ENCODE measurements at regions not wholly inside any gene's neighbourhood (a gene's known extent, or its start where the extent isn't known, plus 50 kb on each side); places are given as distances from the start of the nearest gene placed in this dataset.
"Not testable (repeated sequence)": the region's sequence is repeated elsewhere in the genome, so short reads cannot be mapped to it uniquely, and the experiment has no call there.

DNA sequence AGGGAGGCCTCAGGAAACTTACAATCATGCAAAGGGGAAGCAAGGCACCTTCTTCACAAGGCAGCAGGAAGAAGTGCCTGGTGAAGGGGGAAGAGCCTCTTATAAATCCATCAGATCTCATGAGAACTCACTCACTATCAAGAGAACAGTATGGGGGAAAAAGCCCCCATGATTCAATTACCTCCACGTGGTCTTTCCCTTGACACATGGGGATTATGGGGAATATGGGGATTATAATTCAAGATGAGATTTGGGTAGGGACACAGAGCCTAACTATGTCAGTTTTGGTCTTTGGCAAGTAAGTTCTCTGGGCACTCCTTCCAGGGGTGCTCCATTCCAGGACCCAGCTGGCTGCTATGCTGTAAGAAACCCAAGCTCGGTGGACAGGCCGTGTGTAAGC, 275.3 kb upstream of the TUT7 start:
- intact Hi-C loops (cut with micrococcal nuclease) = no loop called here

DNA sequence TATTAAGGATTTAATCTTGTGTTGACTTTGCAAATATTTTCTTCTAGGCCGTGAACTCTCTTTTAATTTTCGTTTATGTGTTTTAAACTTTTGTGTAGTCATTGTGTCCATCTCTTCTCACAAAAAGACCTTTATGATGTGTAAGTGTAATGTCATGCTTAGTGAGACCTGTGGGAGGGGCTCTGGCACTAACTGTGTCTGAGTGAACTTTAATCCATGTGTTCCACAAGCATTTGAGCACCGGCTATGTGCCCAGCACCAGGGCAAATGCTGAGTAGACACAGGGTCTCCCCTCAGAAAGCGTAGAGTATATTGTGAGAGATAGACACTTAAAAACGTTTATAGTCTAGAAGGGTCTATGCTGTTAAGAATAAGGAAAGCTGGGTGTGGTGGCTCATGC, 272.6 kb upstream of the TUT7 start:
- intact Hi-C loops (cut with micrococcal nuclease) = no loop called here

DNA sequence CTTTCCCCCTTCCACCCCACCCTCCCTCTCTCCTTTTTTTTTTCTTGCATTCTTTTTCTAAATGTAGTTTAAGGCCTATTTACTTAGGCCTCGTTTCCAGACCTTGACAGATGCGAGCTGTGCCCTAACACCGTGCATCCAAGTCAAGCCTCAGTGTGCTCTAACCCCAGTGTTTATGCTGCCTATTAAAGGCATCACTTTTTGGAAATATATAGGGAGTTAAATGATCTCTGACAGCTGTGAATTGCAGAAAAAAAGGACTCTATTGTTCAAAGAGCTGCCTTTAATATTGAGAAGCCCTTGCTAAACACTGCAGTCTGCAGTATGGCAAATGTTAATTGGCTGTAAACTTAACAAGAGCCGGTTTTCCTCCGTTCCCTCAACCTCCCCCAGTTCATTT, 270.4 kb upstream of the TUT7 start:
- intact Hi-C loops (cut with micrococcal nuclease) = no loop called here

DNA sequence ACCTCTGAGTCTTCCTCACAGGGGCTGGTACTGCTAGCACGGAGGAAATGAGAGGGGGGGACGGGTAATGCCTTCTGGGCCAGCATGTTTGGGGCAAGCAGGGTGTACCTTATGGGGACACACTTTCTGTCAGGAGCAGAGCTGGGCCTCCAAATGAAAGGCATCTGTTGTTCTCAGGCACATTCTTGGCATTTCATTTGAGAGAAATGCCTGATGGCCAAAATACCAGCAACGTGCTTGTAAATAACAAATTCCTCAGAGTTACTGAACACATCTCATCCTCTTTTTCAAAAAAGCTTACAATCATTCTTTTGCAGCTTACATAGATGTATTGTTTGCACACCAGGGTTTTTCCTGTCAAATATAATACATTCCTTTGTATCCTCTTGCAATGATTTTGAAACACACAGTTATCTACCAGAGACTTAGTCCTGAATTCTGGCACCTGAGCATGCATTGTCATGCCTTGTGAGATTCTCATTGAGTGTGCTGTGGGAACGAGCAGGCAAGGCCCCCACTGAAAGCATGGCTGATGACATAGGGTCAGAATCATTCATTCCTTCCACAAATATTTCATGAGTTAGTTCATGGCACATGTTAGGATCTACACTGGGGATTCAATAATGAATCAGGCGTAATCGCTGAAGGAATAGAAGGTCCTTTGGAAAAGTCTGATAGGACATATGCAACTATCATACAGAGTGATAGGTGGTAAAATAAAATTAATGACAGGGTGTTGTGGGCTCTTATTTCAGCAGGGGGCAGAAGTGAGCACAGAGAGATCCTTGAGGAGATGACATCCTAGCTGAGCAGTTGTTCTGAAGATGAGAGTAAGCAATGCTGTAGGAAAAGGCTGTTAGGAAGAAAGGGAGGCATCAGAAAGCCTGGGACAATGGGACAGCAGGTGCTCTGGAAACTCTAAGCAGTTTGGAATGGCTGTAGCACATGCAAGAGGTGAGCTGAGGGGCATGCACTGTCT, 260.9 kb upstream of the TUT7 start:
- intact Hi-C loops (cut with micrococcal nuclease) = loop anchor here (5.0 kb wide), 1 partner anchor 707 kb away; no protein-coding TSS in a partner anchor

DNA sequence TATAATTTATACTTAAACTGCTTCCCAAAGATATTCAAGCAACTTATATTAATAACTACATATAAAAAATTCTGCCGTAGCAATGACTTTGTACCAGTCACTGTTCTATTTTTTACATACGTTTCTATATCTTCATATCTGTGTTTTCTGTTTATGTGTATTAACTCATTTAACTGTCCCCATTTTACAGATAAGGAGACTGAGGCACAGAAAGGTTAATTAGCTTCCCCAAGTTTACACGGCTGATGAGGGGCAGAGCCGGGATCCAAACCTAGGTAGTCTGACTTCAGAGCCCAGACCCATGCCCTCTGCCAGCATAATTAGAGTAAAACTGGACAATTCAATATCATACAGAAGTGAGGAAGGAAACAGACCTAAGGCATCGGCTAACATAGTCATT, 259.7 kb upstream of the TUT7 start:
- intact Hi-C loops (cut with micrococcal nuclease) = no loop called here

DNA sequence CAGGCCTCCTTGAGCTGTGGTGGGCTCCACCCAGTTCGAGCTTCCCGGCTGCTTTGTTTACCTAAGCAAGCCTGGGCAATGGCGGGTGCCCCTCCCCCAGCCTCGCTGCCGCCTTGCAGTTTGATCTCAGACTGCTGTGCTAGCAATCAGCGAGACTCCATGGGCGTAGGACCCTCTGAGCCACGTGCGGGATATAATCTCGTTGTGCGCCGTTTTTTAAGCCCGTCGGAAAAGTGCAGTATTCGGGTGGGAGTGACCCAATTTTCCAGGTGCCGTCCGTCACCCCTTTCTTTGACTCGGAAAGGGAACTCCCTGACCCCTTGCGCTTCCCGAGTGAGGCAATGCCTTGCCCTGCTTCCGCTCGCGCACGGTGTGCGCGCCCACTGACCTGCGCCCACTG, 257.3 kb upstream of the TUT7 start:
- intact Hi-C loops (cut with micrococcal nuclease) = not testable (repeated sequence)

DNA sequence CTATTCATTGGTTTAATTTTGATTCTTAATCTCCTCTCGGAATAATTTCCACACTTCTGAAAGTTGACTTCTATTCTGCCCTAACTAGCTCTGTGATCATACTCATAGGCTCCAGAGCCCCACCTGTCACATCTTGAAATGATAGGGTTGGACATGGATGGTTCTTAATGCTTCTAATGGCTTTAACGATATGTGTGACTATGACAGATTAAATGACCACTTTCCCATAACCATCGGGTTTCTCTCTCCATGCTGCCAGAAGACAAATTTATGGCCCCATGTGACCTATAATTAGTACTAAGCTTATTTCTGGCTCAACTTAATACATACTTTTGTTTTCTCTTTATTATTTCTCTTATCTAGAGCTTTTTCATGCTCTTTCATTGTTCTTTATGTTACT, 251.1 kb upstream of the TUT7 start:
- intact Hi-C loops (cut with micrococcal nuclease) = no loop called here

DNA sequence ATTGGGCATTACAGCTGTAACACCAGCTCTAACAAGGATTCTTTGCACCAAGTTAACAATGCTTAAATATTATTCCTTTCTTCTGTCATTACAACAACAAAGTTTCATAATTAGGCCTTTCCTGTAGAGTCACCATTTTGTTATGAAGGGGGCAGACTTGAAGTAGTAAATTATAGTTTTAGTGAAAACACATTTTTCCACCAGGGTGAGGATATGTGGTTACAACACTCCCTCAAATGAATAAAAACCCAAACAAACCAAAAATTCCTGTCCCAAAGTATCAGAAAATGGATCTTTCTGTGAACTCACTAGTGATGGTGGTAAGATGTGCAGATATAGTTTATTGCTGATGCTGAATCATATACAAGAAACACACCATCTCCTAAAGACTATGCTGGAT, 250.5 kb upstream of the TUT7 start:
- intact Hi-C loops (cut with micrococcal nuclease) = no loop called here

DNA sequence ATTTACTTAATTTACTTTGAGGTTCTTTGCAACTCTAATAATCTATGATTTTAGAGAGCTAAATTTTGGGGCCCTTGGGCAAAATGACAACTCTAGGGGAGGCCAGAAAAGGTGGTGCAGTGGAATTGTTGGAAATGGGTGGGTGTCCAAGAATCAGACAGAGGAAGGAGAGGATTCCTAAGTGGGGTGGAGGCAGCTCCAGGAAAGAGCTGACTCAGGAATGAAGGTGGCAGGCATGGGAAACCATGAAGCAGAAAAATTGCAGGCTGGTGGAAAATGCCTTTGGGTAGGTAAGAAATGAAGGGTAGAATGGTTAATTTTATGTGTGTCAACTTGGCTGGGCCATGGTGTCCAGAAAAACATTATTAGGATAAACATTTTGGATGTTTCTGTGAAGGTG, 248.5 kb upstream of the TUT7 start:
- intact Hi-C loops (cut with micrococcal nuclease) = no loop called here

DNA sequence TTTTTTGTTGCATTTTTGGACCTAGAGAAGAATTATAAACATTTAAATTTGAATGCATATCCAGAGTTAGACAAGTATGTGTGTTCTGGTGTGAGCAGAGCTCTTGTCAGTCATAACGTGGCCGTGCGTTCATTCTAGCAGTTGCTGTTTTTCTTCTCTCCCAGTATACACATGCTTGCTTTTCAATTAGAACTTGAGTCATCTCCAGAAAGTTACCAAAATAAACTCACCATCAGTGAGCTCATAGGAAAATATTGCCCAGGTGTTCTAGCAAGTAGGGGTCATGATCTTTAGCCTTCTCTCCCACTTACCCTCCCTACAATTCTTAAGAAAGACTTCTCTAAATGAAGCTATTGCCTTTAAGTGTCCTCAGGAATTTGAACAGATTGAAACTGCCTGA, 247.5 kb upstream of the TUT7 start:
- intact Hi-C loops (cut with micrococcal nuclease) = no loop called here

DNA sequence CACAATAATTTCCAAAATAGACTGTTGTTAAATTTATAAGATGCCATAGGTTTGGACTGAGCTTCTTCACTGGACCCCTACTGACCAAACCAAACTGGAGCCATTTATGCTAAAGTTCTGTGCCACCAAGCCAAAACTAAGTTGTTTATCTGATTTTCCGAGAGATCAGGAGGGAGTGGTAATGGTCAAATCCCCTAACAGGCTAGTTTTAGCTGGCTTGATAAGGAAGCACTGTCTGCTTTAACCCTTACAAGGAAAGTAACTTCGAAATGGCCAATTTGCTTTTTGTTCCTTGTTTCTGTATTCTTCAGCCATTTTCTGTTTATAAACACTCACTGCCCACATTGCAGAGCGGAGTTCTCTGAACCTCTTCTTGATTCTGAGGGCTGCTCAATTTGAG, 246.8 kb upstream of the TUT7 start:
- intact Hi-C loops (cut with micrococcal nuclease) = no loop called here

DNA sequence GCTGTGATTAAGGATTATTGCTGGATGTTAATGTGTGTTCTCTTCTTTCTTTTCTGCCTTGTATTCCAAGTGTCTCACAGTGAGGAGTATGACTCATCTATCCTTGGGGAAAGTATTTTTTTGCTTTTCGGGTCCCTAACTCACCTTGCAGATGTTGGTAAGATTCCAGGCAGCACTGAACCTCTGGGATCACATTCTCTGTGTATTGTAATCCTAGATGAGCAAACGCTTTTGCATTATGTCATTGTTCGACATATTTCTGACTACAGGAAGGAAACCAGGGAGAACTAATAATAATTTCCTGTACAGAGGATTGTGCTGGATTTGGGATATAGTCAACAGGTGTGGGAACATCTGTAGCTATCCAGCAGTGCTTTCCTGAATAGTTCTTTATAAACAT, 246.1 kb upstream of the TUT7 start:
- intact Hi-C loops (cut with micrococcal nuclease) = no loop called here

DNA sequence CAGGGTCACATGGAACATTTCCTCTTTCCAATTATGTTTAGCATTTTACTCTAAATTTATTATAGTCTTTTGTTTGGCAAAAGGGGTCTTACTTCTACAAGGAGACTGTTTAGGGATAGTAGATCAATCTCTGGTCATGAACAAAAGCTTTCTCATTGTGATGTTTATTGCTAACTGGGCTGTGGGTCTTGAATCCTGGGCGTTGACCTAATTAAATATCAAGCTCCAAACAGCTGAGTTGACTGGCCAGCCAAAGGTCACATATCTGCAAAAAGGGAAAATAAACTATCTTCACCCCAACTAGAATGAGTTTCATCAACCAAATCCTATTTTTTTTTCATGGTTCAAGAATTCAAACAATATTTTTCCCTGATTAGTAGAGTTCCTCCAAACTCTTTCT, 245.4 kb upstream of the TUT7 start:
- intact Hi-C loops (cut with micrococcal nuclease) = no loop called here

DNA sequence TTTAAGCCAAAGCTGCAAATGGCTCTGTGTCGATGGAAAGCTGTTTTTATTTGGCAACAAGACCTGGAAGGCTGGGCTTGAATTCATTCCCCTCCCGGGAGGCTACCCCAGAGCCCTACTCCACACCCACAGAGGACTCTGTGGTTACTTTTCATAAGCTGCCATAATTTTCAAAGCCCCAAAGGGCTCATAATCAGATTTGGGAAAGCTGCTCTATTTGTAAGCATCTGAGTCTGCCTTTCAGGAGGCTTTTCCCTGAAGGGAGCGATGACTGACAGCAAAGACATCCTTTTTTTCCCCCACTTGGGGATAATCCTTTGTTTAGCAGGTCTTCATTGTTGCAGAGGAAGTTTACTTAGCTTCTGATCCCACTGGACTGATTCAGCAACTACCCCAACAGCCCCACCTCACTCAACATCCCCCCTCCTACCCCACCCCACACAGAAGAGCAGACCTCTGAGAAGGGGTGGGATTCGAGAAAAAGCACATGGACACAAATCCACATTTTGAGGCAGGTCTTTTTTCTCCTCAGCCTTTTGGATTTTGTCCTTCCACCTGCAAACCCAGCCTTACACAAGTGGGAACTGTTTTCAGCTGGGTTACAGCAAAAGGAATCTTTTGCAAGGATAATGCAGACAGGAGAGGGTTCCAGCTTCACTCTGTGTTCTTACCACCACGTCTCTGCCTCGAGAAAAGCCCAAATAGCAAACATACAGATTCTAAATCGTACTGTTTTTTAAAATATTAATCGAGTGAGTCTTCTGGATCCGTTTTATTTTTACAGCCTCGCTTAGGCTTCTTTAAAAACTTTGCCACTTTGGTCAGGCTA, 244.4 kb upstream of the TUT7 start:
- intact Hi-C loops (cut with micrococcal nuclease) = no loop called here

DNA sequence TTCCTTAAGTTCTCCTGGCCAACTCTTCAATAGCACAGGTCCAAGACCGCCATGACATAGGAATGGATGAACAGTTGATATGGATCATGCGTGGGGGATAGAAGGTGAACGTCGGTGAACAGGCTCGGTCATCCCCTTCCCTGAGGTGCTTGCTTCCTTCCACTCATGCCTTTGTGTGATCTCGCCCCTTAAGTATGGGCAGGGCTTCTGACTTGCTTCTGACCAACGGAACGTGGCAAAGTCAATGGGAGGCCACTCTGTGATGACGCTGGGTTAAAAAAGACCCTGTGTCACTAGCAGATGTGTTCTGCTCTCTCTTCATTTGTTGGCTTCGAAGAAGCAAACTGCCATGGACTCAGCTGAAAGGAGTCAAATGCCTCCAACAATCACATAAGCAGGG, 240.5 kb upstream of the TUT7 start:
- intact Hi-C loops (cut with micrococcal nuclease) = no loop called here

DNA sequence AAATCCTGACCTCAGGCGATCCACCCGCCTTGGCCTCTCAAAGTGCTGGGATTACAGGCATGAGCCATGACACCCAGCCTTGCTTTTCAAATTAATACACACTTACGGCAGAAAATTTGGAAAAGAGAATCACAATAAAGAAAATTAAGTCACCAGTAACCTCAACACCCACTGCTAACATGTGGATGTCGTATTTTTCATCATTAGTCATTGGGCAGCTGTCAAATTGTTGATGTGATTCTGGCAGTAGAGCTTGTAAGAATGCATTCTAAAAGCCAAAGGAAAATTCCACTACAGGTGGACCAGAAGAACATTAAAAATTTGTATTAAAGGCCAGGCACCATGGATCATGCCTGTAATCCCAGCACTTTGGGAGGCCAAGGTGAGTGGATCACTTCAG, 237.3 kb upstream of the TUT7 start:
- intact Hi-C loops (cut with micrococcal nuclease) = no loop called here

DNA sequence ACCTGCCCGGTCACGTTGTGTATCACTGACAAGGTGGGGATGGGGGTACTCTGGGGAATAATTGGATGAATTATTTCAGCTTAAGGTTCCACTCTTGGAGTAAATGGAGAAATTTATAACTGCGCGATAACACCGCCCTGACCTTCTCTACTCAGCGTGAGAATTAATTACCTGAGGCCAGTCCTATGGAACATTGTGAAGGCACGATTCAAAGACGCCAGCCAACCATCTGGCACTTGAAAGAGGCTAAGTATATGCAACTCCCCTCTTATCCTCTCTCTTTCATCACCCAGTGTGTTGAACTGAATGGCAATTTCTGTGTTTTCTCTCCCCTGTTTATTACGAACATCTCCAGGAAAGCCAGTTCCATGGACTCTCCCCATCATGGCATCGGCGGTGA, 235.5 kb upstream of the TUT7 start:
- intact Hi-C loops (cut with micrococcal nuclease) = no loop called here

DNA sequence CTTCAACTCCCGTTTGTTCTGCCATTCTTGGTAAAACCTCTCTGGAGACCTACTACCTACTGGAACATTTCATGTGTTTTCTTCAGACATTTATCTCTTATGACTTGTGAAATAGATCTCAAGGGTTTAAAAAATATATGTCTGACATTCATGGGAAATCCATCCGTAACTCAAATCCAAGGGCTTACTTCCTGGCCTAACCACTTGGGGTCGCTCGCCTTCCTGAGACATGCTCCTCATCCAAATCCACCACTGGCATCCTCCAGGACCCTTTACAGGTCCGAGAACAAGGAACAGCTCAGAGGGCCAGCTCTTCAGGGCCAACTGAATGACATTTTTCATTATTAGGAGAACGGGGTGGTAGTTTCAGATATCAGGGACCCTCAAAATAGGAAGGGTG, 235.1 kb upstream of the TUT7 start:
- intact Hi-C loops (cut with micrococcal nuclease) = no loop called here

DNA sequence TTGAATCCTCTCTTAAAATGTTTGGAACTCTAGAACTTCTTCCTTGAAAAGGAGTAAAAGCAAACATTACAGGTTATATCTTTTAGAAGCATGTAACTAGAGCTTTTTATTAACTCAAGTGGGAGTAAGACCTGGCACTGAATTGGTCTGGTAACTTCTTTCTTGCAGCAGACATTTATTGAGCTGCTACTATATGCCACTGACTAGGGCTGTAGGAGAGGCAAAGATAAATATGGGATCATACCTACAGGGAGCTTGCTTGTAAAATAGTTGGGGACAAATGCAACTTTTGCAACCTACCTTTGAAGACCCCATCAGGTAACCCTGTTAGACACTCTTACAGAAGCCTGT, 231.9 kb upstream of the TUT7 start:
- intact Hi-C loops (cut with micrococcal nuclease) = no loop called here

DNA sequence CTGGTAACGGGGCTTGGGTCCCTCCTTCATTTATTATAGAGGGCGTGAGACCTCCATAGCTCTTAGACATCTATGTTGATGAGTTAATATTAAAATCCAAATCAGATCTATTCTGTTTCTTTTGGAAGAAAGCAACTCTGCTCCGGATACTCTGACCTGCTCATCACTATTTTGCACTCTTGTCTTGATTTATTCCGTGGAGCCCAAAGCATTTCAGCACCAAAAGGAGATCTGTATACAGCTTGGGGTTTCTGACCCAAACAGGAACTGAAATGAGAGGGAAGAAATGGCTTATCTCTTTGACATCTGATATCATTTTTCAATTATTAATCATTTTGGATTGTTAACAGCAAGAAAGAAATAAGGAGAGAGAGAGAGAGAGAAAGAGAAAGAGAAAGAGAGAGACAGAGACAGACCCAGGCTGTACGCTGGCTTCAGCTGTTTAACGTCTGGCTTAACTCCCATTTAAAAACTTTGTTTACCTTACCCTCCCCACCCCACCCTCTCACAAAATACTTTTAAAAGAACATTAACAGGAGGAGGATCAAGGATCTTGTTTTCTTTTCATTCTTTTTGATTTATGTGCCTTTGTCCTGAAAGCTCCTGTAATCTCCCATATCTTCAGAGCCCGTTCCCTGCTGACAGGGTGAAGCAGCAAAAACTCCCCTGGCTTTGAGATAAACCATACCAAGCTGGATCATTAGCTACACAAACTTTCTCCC, 231.4 kb upstream of the TUT7 start:
- intact Hi-C loops (cut with micrococcal nuclease) = no loop called here

DNA sequence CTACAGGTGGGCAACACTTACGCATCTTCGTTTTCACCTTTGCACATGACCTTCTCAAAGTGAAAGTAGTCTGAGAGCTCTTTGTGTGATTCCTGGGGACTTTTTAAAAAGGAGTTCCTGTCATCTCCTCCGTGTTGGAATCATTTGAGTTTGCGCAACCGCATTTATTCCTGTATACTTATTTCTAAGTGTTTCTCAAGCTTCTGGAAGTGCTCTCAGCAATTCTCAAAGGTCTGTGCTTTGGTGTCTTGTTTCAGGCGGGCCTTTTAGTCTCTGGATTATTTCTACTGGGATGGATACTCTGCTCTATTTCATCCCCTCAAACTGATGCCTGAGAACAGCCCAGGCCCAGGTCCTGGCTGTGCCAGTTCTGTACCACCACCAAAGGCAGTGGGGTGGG, 226.5 kb upstream of the TUT7 start:
- intact Hi-C loops (cut with micrococcal nuclease) = no loop called here

DNA sequence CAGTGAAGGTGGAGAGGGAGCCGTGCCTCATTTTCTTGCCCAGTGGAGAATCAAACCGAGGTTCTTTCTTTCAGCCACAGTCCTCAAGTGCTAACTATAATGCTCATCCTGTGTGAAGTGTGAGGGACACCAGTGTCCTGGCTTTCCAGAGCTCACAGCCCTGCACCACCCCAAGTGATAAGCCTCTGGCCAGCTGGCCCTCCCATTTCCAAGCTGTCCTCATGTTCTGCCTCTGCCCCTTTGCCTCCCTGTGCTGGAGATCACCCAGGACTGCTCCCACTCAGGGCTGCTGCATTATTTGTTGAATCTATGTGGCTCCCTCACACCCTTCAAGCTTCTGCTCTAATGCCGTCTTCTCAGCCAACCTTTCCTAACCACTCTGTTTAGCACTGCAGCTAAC, 224.5 kb upstream of the TUT7 start:
- intact Hi-C loops (cut with micrococcal nuclease) = no loop called here

Measured in T-helper 2 cell treated with Interferon-gamma antibody and Interleukin-4, amounts not matched to agents 100 ng/mL and 5 ng/mL, for 36 hours (primary cell).